HepG2 (cell line): ENCODE measurements at regions not wholly inside any gene's neighbourhood (a gene's known extent, or its start where the extent isn't known, plus 50 kb on each side); places are given as distances from the start of the nearest gene placed in this dataset.

Experiments
- KDM4B ChIP-seq: sonication (generic); formaldehyde crosslinking; IDR thresholded peaks from 2 replicates; pipeline ENCODE4 v1.4.0; 2020; ENCODE audit warnings: missing genetic modification reagents
- YY1 ChIP-seq: IDR thresholded peaks from 2 replicates; pipeline ENCODE4 v1.6.1; 2011; ENCODE audit warnings: low read length, low read depth, moderate library complexity, mild to moderate bottlenecking; ENCODE audit not compliant: insufficient read depth, insufficient replicate concordance
- ZBTB40 ChIP-seq, 2 experiments: fragments of 450-650 bp in 1 of 2; sonication (generic) in 1 of 2; formaldehyde crosslinking in 1 of 2; IDR thresholded peaks; 2 replicates each; pipeline versions ENCODE4 v1.6.1 to v1.8.0; 2016 to 2022; ENCODE audit warnings: antibody characterized with exemption in 1 of 2, mild to moderate bottlenecking in 1 of 2, missing genetic modification reagents in 1 of 2

GRCh38 chr4:162700815-162701361 is 465.8 kb downstream of the NAF1 start:
- TF ChIP-seq ZBTB40 (IDR thresholded peaks at IDR 0.05) (no peak), ZBTB40 (CRISPR knock-in tag; IDR thresholded peaks at IDR 0.05) (no peak), YY1 (no peak), KDM4B (CRISPR knock-in tag) (no peak)
